Mesenchymal stem cell (in vitro differentiated cells and primary cell): ENCODE measurements at regions not wholly inside any gene's neighbourhood (a gene's known extent, or its start where the extent isn't known, plus 50 kb on each side); places are given as distances from the start of the nearest gene placed in this dataset.
"Not testable (repeated sequence)": the region's sequence is repeated elsewhere in the genome, so short reads cannot be mapped to it uniquely, and the experiment has no call there.

Experiments used
- DNase-seq: peaks from one replicate; pipeline ENCODE4 v3.0.0-alpha.2; 2013
- H2AFZ ChIP-seq: one replicate; pipeline ENCODE4 v1.6.1; 2013; ENCODE audit warnings: low read depth, mild to moderate bottlenecking, control low read depth, inconsistent platforms, low read length, moderate library complexity
- H2AK5ac ChIP-seq: 2 replicates; pipeline ENCODE4 v1.6.1; 2013; ENCODE audit warnings: low read length, moderate library complexity, mild to moderate bottlenecking, inconsistent platforms; ENCODE audit not compliant: severe bottlenecking
- H2BK120ac ChIP-seq: one replicate; pipeline ENCODE4 v1.6.1; 2013; ENCODE audit warnings: low read depth, mild to moderate bottlenecking, inconsistent platforms, low read length, moderate library complexity
- H2BK12ac ChIP-seq, 2 experiments: one replicate each; pipeline ENCODE4 v1.6.1; 2013; ENCODE audit warnings: inconsistent platforms in 2 of 2, low read length in 2 of 2, mild to moderate bottlenecking in 2 of 2, moderate library complexity in 2 of 2, control low read depth in 1 of 2
- H2BK15ac ChIP-seq: one replicate; pipeline ENCODE4 v1.6.1; 2013; ENCODE audit warnings: mild to moderate bottlenecking, low read depth, inconsistent platforms; ENCODE audit not compliant: poor library complexity, severe bottlenecking
- H2BK5ac ChIP-seq: 2 replicates; pipeline ENCODE4 v1.6.1; 2013; ENCODE audit warnings: low read depth, mild to moderate bottlenecking, low read length, control low read depth, inconsistent platforms; ENCODE audit not compliant: poor library complexity, severe bottlenecking
- H3K14ac ChIP-seq, 2 experiments: one replicate each; pipeline ENCODE4 v1.6.1; 2013; ENCODE audit warnings: inconsistent platforms in 2 of 2, low read length in 2 of 2, control low read depth in 1 of 2, mild to moderate bottlenecking in 1 of 2, moderate library complexity in 1 of 2
- H3K18ac ChIP-seq, 2 experiments: one replicate each; pipeline ENCODE4 v1.6.1; 2013; ENCODE audit warnings: inconsistent platforms in 2 of 2, low read length in 2 of 2, control low read depth in 1 of 2, low read depth in 1 of 2, mild to moderate bottlenecking in 1 of 2
- H3K23ac ChIP-seq, 2 experiments: one replicate each; pipeline ENCODE4 v1.6.1; 2013; ENCODE audit warnings: inconsistent platforms in 2 of 2, low read length in 2 of 2, mild to moderate bottlenecking in 2 of 2, moderate library complexity in 2 of 2, control low read depth in 1 of 2
- H3K27ac ChIP-seq: 2 replicates; pipeline ENCODE4 v1.5.1; 2013; ENCODE audit warnings: mild to moderate bottlenecking, moderate library complexity, low read length, control low read depth, inconsistent platforms; ENCODE audit not compliant: poor library complexity, severe bottlenecking
- H3K27me3 ChIP-seq, 2 experiments: 2 replicates each; pipeline versions ENCODE4 v1.6.1 to v1.7.0; 2013; ENCODE audit warnings: low read length in 2 of 2, mild to moderate bottlenecking in 2 of 2, moderate library complexity in 2 of 2, control low read depth in 1 of 2, inconsistent platforms in 1 of 2; ENCODE audit not compliant: control insufficient read depth in 1 of 2, insufficient read depth in 1 of 2
- H3K36me3 ChIP-seq, 2 experiments: 2 replicates each; pipeline versions ENCODE4 v1.6.1 to v1.7.0; 2013; ENCODE audit warnings: low read length in 2 of 2, control low read depth in 1 of 2, inconsistent platforms in 1 of 2, low read depth in 1 of 2, mild to moderate bottlenecking in 1 of 2; ENCODE audit not compliant: insufficient read depth in 2 of 2, control insufficient read depth in 1 of 2
- H3K4ac ChIP-seq, 2 experiments: one replicate each; pipeline ENCODE4 v1.6.1; 2013; ENCODE audit warnings: inconsistent platforms in 2 of 2, low read length in 2 of 2, mild to moderate bottlenecking in 2 of 2, moderate library complexity in 2 of 2, control low read depth in 1 of 2, low read depth in 1 of 2
- H3K4me1 ChIP-seq: 2 replicates; pipeline ENCODE4 v1.6.1; 2013; ENCODE audit warnings: low read depth, low read length, control low read depth; ENCODE audit not compliant: control insufficient read depth, insufficient read depth
- H3K4me2 ChIP-seq: 2 replicates; pipeline ENCODE4 v1.6.1; 2013; ENCODE audit warnings: low read length, mild to moderate bottlenecking, inconsistent platforms; ENCODE audit not compliant: poor library complexity, severe bottlenecking
- H3K4me3 ChIP-seq, 2 experiments: 2 replicates each; pipeline versions ENCODE4 v1.5.1 to v1.7.0; 2013; ENCODE audit warnings: low read length in 2 of 2, mild to moderate bottlenecking in 2 of 2, control low read depth in 1 of 2, low read depth in 1 of 2; ENCODE audit not compliant: insufficient read depth in 1 of 2
- H3K79me1 ChIP-seq: replicated peaks from 2 replicates; pipeline ENCODE4 v1.6.1; 2013; ENCODE audit warnings: mild to moderate bottlenecking, control low read depth, low read length, inconsistent platforms; ENCODE audit not compliant: poor library complexity, severe bottlenecking
- H3K9ac ChIP-seq: 2 replicates; pipeline ENCODE4 v1.7.0; 2013; ENCODE audit warnings: mild to moderate bottlenecking, low read length, moderate library complexity
- H3K9me3 ChIP-seq: 2 replicates; pipeline ENCODE4 v1.7.0; 2013; ENCODE audit warnings: mild to moderate bottlenecking, low read length; ENCODE audit not compliant: control insufficient read depth
- H4K8ac ChIP-seq: one replicate; pipeline ENCODE4 v1.6.1; 2013; ENCODE audit warnings: inconsistent platforms, mild to moderate bottlenecking, low read length, moderate library complexity
- H4K91ac ChIP-seq: one replicate; pipeline ENCODE4 v1.6.1; 2013; ENCODE audit warnings: mild to moderate bottlenecking, low read length, inconsistent platforms
- WGBS: methylation state at CpG from one replicate; pipeline ENCODE4 v1.1.7; 2013; ENCODE audit warnings: mixed read lengths; 5-methylcytosine and 5-hydroxymethylcytosine counted together

DNA sequence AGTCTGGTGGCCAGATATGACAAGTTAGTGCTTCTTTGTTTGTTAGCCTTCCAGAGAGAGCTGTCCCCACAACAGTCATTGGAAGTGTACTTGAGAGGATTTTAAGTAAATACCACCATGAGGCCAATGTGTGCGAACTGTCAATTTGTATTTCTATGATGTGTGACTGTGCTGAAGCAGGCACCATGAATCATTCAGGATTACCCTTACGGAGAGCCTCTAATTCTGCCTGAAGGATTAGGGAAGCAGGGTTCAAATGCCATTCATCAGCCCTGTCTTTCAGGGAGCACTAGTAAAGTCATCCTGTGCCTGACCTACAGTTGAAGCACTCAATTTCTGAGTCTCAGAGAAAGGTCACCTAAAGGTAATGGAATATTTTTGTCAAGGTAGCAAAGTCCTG, 109.3 kb downstream of the GATA3 start:
- H3K36me3 ChIP-seq: no peaks in the 10 kb centered on the region
- H3K27me3 ChIP-seq: no peaks in the 10 kb centered on the region
- no peak overlapping the region for H3K4me2 ChIP-seq
- H3K18ac ChIP-seq: no peak overlapping the region
- H3K9ac ChIP-seq: no peak overlapping the region
- H3K14ac ChIP-seq: no peak overlapping the region
- H3K4me3 ChIP-seq: no peak overlapping the region
- no peak overlapping the region for H4K8ac ChIP-seq
- H3K23ac ChIP-seq: no peak overlapping the region
- H2BK5ac ChIP-seq: no peak overlapping the region
- no peak overlapping the region for H3K27ac ChIP-seq
- no peak overlapping the region for H2BK120ac ChIP-seq
- H2BK12ac ChIP-seq: no peak overlapping the region
- no peak overlapping the region for H2AK5ac ChIP-seq
- no peaks in the 10 kb centered on the region for H3K4me1 ChIP-seq
- H3K4ac ChIP-seq: no peak overlapping the region
- no peak overlapping the region for H2AFZ ChIP-seq
- H2BK15ac ChIP-seq: no peak overlapping the region
- H3K9me3 ChIP-seq: peaks cover 36% of the 10 kb centered on the region
- H3K79me1 ChIP-seq: no peaks in the 10 kb centered on the region
- no peak overlapping the region for H4K91ac ChIP-seq
- WGBS: 75% methylated on average over 2 of the region's 2 CpGs
- DNase-seq: no peak

DNA sequence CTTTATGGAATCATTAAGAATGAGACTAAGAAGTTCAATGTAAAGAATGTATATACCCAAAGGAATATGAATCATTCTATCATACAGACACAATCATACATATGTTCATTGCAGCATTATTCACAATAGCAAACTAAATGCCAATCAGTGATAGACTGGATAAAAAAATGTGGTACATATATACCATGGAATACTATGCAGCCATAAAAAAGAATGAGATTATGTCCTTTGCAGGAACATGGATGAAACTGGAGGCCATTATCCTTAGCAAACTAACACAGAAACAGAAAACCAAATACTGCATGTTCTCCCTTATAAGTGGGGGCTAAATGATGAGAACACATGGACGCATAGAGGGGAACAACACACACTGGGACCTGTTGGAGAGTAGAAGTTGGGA, 110.2 kb downstream of the GATA3 start:
- H3K27ac ChIP-seq, H3K27me3 ChIP-seq, H2AFZ ChIP-seq, H3K79me1 ChIP-seq, H3K18ac ChIP-seq, H3K4me1 ChIP-seq, H3K4me3 ChIP-seq, H2AK5ac ChIP-seq, H4K91ac ChIP-seq, H2BK12ac ChIP-seq, H3K23ac ChIP-seq, H2BK120ac ChIP-seq, DNase-seq, H2BK15ac ChIP-seq, H3K9ac ChIP-seq, H3K4ac ChIP-seq, H3K36me3 ChIP-seq, H2BK5ac ChIP-seq, H4K8ac ChIP-seq, H3K14ac ChIP-seq, H3K4me2 ChIP-seq: not testable (repeated sequence)
- H3K9me3 ChIP-seq: peaks cover 39% of the 10 kb centered on the region
- WGBS: no CpG with 5 or more reads among the region's 1 CpG

- no peak overlapping the region for H3K18ac ChIP-seq
- no peak overlapping the region for H2AFZ ChIP-seq
- H3K23ac ChIP-seq: no peak overlapping the region
- no peak overlapping the region for H3K4me2 ChIP-seq
- H3K4ac ChIP-seq: no peak overlapping the region
- H2BK5ac ChIP-seq: no peak overlapping the region
- H3K4me1 ChIP-seq: no peaks in the 10 kb centered on the region
- peaks cover 38% of the 10 kb centered on the region for H3K9me3 ChIP-seq
- H4K91ac ChIP-seq: no peak overlapping the region
- H2BK15ac ChIP-seq: no peak overlapping the region
- no peak overlapping the region for H2BK120ac ChIP-seq
- H3K14ac ChIP-seq: no peak overlapping the region
- no peak overlapping the region for H3K4me3 ChIP-seq
- no peaks in the 10 kb centered on the region for H3K79me1 ChIP-seq
- H3K36me3 ChIP-seq: no peaks in the 10 kb centered on the region
- H3K27ac ChIP-seq: no peak overlapping the region
- no peak overlapping the region for H2BK12ac ChIP-seq
- H4K8ac ChIP-seq: no peak overlapping the region
- H3K9ac ChIP-seq: no peak overlapping the region
- DNase-seq: no peak
- H3K27me3 ChIP-seq: no peaks in the 10 kb centered on the region
- H2AK5ac ChIP-seq: no peak overlapping the region
Measured at GRCh38 chr10:8168836-8169235, 114.3 kb downstream of the GATA3 start.

DNA sequence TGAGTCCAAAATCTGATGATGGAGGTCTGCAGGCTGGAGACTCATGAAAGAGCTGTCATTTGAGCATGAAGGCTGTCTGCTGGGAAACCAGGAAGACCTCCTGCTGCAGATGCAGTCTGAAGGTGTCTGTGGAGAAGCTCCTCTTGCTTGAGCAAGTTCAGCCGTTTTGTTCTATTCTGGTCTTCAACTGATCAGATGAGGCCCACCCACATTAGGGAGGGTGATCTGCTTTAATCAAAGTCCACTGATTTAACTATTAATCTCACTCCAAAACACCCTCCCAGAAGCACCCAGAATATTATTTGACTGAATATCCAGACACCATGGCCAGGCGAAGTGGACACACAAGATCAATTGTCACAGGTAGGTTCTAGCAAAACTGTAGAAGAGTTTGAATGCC, 116.5 kb downstream of the GATA3 start:
- DNase-seq: no peak
- Histone ChIP-seq H3K9me3 (peaks cover 28% of the 10 kb centered on the region), H3K79me1 (no peaks in the 10 kb centered on the region), H3K9ac (no peak overlapping the region), H3K18ac (no peak overlapping the region), H4K91ac (no peak overlapping the region), H3K23ac (no peak overlapping the region), H3K36me3 (no peaks in the 10 kb centered on the region), H3K14ac (no peak overlapping the region), H3K27ac (no peak overlapping the region), H3K27me3 (no peaks in the 10 kb centered on the region), H2BK12ac (no peak overlapping the region), H4K8ac (no peak overlapping the region), H3K4me1 (no peaks in the 10 kb centered on the region), H2BK120ac (no peak overlapping the region), H3K4me3 (no peak overlapping the region), H3K4me2 (no peak overlapping the region), H2BK15ac (no peak overlapping the region), H3K4ac (no peak overlapping the region), H2AK5ac (no peak overlapping the region), H2AFZ (no peak overlapping the region), H2BK5ac (no peak overlapping the region)
- WGBS: 90% methylated on average over 2 of the region's 2 CpGs
